CD4-positive, alpha-beta T cell treated with Interleukin-6 at 100 ng/mL for 8 hours (primary cell): ENCODE measurements at regions not wholly inside any gene's neighbourhood (a gene's known extent, or its start where the extent isn't known, plus 50 kb on each side); places are given as distances from the start of the nearest gene placed in this dataset.
A peak's percentile ranks its signal among the peaks of the same experiment; 100 is the strongest.
"Not testable (repeated sequence)": the region's sequence is repeated elsewhere in the genome, so short reads cannot be mapped to it uniquely, and the experiment has no call there.

Source experiments
- DNase-seq: peaks from one replicate; pipeline ENCODE4 v3.0.0-alpha.2; 2020; ENCODE audit warnings: mixed read lengths, low spot score

DNA sequence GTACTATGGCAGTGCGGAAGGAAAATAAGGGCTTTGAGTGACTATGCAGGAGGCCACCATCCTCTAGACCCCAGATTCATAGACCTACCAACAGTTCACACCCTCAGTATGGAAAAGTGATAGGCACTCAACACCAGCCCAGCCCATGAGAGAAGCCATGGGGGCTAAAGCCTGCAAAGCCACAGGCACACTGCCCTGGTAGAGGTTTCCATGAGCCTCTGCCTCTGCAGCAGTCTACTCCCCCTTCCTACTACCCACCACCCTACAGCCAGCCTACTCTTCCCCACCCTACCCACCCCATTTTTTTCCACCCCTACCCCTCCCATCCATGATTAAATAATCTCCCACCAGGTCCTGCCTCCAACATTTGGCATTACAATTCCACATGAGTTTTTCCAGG is 241.9 kb downstream of the CWH43 start:
- not testable (repeated sequence) for DNase-seq

DNA sequence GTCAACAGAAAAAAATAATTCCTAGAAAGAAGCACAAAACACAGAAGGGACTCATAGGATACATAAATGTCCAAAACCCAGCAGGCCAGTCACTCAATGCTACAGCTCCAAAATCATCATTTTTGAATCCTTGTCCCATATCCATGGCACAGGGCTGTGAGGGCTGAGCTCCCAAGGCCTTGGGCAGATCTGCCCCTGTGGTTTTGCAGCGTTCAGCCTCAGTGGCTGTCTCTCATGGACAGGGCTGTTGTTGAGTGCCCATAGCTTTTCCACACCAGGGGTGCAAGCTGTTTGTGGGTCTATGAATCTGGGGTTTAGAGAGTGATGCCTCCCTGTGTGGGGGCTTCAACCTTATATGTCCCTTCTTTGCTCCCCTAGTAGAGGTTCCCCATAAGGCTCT is 243.2 kb downstream of the CWH43 start:
- DNase-seq: not testable (repeated sequence)

DNA sequence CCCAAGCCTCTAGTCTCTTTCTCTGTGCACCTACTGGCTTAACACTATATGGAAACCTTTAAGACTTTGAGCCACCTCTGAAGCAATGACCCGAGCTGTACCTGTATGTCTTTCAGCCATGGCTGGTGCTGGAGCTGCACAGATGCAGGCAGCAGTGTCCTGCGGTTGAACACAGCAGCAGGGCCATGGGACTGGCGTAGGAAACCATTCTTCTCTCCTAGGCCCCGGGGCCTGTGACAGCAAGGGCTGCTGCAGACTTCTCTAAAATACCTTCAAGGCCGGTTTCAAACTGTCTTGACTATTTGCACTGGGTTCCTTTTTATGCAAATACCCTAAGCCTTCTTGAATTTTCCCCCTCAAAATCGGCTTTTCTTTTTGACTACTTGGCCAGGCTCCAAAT is 243.6 kb downstream of the CWH43 start:
- not testable (repeated sequence) for DNase-seq

DNA sequence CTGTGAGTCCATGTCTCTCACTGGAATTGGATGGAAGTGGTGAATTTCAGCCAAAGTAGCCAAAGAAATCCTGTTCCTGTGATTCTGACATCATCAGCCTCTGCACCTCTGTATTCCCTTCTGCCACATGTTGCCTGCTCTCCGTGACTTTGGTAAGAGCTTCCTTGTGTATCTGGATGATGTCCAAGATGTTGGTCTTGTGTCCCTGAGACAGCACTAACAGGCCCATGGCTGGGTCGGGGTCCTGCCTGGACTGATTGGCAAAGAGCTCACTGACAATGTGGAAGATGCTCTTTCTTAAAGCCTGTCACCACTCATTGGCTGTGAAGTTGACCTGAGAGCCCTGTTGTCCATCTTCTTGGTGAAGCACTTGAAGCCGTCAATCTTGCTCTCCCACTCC is 247.3 kb downstream of the CWH43 start:
- DNase-seq: not testable (repeated sequence)

DNA sequence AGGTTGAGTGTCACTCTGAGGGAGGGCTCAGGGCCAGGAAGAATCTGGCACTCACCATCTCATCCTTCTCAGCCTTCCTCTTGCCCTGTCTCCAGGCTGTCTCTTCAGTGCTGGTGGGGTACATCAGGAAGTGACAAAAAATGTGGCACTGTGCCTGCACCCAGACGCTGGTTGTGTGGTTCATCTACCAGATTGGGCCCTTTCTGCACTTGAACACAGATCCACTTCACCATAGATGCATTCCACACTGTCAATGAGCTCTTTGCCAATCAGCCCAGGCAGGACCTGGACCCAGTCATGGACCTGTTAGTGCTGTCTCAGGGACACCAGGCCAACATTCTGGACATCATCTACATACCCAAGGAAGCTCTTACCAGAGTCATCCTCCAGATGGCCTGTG is 247.7 kb downstream of the CWH43 start:
- DNase-seq: not testable (repeated sequence)

DNA sequence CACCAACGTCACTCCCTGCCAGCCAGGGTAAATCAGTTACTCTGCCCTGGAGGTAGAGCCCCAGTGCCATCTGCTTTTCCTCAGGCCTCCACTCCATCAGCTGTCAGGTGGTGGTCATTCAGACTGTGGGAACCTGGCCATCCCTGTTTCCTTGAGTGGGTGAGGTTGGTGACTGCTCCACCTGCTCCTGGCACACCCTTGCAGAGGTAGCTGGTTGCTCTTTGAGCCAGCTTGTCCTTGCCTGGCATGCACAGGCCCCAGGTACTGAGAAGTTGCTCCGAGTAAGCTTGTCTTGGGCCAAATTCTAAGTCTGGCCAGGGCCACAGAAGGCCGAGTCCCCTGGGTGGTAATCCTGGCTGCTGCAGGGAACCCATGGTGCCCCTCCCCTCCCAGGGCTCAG is 248.3 kb downstream of the CWH43 start:
- DNase-seq: not testable (repeated sequence)

DNA sequence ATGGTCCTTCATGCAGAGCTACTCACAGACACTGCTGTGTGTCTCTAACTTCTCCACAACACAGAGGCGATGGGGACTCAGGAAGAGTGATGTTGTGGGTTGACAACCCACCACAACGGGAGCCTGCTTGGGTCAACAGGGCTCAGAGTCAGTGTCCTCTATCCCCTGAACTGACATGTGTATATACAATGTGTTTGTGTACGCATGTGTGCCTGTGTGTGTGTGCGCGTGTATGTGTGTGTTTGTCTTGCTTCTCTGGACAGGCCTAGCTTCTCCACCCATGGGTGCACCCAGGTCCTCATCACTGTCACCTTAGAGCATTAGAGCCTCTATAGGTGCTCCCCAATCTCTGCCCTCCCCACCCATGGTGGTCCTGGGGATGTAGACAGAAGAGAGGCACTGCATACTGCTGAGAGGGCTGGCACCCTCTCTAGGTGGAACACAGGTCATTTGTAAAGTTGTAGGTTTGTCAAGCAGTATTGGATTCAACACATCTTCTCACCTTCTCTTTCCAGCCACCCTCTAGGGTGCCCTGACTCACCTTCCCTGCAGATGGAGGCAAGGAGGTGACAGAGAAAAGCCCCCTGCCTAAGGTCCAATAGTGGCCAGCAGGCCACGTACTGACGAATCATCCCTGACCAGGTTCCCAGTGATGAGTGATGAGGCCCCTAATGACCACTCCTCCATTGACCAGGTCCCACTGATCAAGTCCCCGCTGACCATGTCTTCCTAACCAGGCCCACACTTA is 249.5 kb downstream of the CWH43 start:
- DNase-seq: not testable (repeated sequence)

DNA sequence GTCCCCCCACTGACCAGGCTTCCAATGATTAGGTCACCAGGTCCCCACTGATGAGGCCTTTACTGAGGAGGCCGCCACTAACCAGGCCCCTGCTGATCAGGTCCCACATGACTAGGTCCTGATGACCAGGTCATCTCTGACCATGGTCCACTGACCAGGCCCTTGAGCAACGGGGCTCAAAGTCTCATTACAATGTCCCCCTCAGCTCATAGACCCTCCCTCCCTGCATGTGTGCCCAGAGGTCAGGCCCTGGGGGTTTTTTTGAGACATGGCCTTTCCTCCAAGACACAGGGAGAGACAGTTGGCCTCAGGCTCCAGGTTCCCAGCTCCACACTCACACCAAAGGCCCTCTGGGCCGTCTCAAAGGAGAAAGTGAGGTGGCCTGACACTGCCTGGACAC is 250.4 kb downstream of the CWH43 start:
- DNase-seq: not testable (repeated sequence)

DNA sequence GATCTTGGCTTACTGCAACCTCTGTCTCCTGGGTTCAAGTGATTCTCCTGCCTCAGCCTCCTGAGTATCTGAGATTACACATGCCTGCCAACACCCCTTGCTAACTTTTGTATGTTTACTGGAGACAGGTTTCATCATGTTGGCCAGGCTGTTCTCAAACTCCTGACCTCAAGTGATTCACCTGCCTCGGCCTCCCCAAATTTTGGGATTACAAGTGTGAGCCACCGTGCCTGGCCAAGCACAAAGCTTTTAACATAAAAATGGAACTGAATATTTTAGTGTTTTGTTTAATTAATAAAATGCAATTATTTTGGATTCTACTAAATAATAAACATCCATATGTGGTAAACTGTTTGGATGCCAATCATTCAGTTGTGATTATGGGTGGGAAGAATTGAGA is 255.2 kb downstream of the CWH43 start:
- not testable (repeated sequence) for DNase-seq

DNA sequence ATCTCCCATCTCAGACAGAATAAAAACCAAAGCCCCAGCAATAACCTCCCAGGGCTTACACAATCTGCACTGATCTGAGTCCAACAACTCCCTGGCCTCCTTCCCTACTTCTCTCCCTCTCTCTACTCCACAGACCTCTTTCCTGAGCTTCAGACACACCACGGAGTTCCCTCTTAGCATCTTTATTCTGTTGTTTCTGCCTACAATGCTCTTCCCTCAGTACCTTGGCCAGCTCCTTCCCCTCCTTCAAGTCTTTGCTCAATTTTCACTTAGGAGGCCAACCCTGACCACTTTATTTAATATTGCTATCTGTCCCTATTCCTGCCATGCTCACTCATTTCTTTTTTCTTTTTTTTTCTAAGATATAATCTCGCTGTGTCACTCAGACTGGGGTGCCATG is 276.7 kb downstream of the CWH43 start:
- not testable (repeated sequence) for DNase-seq

DNA sequence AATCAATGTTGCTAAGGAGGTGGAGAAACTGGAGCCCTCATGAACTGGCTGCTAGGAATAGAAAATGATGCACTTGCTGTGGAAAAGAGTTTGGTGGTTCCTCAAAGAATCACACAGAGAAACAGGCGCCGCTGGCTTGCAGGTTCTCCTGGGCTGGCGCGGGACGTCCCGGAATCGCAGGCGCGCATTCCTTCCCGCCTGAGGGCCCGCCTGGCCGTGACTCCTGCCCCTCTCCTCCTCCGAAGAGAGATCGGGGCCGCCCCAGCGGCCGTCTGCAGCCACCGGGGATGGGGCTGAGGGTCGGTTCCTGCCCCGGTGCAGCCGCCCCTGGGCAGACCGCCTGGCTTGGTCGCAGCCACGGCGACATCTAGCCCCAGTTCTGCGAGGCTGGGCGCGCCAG is 284.4 kb downstream of the CWH43 start:
- DNase-seq: not testable (repeated sequence)

DNA sequence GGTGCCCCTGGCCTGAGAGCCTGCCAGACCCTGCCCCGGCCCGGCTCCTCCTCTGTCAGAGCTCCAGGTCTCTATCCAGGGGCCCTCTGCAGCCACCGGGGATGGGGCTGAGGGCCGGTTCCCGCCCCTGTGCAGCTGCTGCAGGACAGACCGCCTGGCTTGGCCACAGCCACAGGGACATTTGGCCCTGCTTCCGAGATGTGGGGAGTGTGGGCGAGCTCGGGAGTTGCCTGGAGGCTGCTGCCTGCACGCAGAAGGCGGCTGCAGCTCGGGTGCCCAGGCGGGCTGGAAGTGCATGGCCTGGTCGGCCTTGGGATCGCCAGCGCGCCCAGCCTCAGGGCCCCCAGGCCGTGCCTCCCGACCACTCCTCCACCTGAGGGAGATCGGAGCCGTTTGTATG is 284.8 kb downstream of the CWH43 start:
- not testable (repeated sequence) for DNase-seq

DNA sequence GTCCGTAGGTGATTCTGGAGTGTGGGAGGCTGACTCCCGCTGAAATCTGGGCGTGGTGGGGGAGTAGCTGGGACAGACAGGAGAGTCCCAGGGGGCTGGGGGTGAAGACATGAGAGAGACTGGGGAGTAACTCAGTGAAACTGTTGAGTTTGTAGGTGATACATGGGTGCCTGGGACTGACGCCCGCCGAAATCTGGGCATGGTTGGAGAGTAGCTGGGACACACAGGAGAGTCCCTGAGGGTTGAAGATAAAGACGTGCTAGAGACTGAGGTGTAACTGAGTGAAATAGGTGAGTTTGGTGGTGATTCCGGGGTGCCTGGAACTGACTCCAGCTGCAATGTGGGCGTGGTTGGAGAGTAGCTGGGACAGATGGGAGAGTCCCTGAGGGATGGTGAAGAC is 299.8 kb downstream of the CWH43 start:
- not testable (repeated sequence) for DNase-seq

DNA sequence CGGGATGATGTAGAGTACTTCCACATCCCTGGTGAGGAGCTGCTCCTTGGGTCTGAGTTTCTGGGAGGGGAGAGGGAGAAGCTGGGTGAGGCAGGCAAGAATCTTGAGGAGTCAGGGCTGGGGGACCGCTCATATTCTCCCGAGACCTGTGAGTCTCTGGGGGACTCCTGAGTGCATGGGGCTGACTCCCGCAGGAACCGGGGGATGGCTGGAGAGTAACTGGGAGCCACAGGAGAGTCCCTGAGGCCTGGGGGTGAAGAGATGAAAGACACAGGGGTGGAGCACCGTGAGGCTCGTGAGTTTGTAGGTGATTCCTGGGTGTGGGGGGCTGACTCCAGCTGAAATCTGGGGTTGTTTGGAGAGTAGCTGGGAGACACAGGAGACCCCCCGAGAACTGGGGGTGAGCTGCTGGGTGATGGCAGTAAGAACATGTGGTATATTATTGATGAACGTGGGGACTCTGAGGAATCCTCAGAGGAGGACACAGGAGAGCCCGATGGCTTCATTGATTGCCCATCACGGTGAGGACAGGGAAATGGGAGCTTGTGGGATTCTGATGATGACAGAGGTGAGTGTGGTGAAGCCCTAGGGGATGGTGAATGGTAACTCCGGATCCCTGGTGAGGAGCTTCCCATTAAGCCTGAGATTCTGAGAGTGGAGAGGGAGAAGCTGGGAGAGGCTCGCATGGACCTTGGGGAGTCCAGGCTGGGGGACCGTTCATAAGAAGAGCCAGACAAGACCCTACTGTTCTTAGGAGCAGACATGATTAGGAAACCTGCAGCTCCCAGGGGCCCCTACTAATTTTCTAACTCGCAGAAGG is 301.1 kb downstream of the CWH43 start:
- DNase-seq: not testable (repeated sequence)

DNA sequence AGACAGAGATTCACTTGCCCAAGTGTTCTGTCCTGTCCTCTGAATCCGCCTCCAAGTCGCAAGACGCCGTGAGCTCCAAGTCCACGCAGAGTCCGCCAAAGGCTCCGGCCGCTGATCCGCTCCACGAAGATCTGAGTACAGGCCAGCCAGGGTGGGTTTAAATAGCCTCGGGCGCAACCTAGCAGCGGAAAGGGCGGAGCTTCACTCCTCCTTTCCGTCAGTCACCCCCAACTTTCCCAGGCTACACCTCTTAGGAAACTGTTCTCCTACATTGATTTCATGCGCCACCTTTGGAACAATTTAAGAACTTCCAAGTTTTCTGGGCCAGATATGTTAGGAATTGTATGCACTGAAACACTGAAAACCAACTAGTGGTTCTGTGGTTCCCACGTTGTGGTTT is 301.8 kb downstream of the CWH43 start:
- DNase-seq: not testable (repeated sequence)

DNA sequence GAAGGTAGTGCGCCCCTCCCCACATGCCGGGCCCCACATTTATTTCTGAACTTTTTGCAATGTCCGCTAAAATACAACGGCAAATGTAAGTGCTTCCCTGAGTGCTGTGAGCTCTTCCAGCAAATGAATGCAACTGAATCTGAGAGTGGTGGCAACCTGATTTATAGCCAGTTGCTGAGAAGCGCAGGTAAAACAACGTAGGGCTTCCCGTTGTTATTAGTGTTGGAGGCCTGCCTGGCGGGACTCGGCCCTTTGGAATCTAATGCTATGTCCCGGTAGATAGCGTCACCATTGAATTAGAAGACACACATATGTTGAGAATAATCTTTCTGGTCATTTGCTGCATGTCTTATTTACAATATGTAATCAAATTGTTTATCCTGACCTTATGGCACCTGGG is 302.7 kb downstream of the CWH43 start:
- DNase-seq: peak; percentile 0

DNA sequence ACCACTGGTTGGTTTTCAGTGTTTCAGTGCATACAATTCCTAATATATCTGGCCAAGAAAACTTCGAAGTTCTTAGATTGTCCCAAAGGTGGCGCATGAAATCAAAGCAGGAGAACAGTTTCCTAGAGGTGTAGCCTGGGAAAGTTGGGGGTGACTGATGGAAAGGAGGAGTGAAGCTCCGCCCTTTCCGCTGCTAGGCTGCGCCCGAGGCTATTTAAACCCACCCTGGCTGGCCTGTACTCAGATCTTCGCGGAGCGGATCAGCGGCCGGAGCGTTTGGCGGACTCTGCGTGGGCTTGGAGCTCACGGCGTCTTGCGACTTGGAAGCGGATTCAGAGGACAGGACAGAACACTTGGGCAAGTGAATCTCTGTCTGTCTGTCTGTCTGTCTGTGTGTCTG is 328.7 kb downstream of the CWH43 start:
- not testable (repeated sequence) for DNase-seq

DNA sequence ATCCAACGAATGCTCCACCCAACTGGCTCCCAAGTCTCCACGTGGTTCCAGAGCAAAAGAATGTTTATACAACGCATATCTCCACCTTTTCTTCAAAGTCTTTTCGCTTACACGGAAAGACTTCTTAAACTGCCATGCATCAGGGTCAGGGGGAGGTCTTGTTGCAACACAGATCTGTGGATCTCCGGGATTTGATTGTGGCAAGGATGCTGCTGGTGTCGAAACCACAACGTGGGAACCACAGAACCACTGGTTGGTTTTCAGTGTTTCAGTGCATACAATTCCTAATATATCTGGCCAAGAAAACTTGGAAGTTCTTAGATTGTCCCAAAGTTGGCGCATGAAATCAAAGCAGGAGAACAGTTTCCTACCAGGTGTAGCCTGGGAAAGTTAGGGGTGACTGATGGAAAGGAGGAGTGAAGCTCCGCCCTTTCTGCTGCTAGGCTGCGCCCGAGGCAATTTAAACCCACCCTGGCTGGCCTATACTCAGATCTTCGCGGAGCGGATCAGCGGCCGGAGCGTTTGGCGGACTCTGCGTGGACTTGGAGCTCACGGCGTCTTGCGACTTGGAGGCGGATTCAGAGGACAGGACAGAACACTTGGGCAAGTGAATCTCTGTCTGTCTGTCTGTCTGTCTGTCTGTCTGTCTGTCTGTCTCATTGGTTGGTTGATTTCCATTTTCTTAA is 334.8 kb downstream of the CWH43 start:
- DNase-seq: not testable (repeated sequence)

DNA sequence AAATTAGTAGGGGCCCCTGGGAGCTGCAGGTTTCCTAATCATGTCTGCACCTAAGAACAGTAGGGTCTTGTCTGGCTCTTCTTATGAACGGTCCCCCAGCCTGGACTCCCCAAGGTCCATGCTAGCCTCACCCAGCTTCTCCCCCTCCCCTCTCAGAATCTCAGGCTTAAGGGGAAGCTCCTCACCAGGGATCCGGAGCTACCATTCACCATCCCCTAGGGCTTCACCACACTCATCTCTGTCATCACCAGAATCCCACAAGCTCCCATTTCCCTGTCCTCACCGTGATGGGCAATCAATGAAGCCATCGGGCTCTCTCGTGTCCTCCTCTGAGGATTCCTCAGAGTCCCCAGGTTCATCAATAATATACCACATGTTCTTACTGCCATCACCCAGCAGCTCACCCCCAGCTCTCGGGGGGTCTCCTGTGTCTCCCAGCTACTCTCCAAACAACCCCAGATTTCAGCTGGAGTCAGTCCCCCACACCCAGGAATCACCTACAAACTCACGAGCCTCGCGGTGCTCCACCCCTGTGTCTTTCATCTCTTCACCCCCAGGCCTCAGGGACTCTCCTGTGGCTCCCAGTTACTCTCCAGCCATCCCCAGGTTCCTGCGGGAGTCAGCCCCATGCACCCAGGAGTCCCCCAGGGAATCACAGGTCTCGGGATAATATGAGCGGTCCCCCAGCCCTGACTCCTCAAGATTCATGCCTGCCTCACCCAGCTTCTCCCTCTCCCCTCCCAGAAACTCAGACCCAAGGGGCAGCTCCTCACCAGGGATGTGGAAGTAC is 335.6 kb downstream of the CWH43 start:
- DNase-seq: not testable (repeated sequence)

DNA sequence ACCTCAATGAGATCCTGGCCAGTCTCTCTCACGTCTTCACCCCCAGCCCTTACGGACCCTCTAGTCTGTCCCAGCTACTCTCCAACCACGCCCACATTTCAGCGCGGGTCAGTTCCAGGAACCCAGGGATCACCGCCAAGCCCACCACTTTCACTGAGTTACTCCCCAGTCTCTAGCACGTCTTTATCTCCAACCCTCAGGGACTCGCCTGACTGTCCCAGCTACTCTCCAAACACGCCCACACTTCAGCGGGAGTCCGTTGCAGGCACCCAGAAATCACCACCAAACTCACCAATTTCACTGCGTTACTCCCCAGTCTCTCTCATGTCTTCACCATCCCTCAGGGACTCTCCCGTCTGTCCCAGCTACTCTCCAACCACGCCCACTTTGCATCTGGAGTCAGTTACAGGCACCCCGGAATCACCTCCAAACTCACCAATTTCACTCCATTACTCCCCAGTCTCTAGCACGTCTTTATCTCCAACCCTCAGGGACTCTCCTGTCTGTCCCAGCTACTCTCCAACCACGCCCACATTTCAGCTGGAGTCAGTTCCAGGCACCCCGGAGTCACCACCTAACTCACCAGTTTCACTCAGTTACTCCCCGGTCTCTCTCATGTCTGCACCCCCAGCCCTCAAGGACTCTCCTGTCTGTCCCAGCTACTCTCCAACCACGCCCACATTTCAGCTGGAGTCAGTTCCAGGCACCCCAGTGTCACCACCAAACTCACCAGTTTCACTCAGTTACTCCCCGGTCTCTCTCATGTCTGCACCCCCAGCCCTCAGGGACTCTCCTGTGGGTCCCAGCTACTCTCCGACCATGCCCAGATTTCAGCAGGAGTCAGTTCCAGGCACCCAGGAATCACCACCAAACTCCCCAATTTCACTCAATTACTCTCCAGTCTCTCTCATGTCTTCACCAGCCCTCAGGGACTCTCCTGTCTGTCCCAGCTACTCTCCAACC is 336.8 kb downstream of the CWH43 start:
- DNase-seq: not testable (repeated sequence)

DNA sequence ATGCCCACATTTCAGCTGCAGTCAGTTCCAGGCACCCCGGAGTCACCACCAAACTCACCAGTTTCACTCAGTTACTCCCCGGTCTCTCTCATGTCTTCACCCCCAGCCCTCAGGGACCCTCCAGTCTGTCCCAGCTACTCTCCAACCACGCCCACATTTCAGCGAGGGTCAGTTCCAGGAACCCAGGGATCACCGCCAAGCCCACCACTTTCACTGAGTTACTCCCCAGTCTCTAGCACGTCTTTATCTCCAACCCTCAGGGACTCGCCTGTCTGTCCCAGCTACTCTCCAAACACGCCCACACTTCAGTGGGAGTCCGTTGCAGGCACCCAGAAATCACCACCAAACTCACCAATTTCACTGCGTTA is 337.5 kb downstream of the CWH43 start:
- not testable (repeated sequence) for DNase-seq
